GM12892 (cell line): ENCODE measurements at regions not wholly inside any gene's neighbourhood (a gene's known extent, or its start where the extent isn't known, plus 50 kb on each side); places are given as distances from the start of the nearest gene placed in this dataset.

ENCODE experiments used
- POLR2A ChIP-seq: IDR thresholded peaks from 2 replicates; pipeline ENCODE4 v1.6.1; 2011; ENCODE audit warnings: low read depth, low read length, control low read depth
- POLR2AphosphoS5 ChIP-seq: IDR thresholded peaks from 2 replicates; pipeline ENCODE4 v1.6.1; 2011; ENCODE audit warnings: low read depth, low read length, control low read depth

- no peak for TF ChIP-seq POLR2AphosphoS5
- TF ChIP-seq POLR2A: no peak
Measured at GRCh38 chr9:79477955-79478771, 93.6 kb upstream of the TLE4 start.
